ENCODE measurements at regions not wholly inside any gene's neighbourhood (a gene's known extent, or its start where the extent isn't known, plus 50 kb on each side); places are given as distances from the start of the nearest gene placed in this dataset.
A peak's percentile ranks its signal among the peaks of the same experiment; 100 is the strongest.

- H3K4me1 ChIP-seq (ENCODE audit: control insufficient read depth in 2 of 3, insufficient read depth in 2 of 3, low read depth in 1 of 3, low read length in 3 of 3), result no peaks in the 10 kb centered on the region
- H3K9me3 ChIP-seq (ENCODE audit: control insufficient read depth in 2 of 3, insufficient read depth in 1 of 3, low read length in 3 of 3), result no peaks in the 10 kb centered on the region
- no peaks in the 10 kb centered on the region for H3K36me3 ChIP-seq (ENCODE audit: control insufficient read depth in 2 of 3, insufficient read depth in 3 of 3, low read length in 3 of 3)
- H3K27me3 ChIP-seq (ENCODE audit: control insufficient read depth, insufficient read depth, low read length), result no peaks in the 10 kb centered on the region
- H3K4me3 ChIP-seq (ENCODE audit: low read length in 3 of 3), result no peak overlapping the region
- intact Hi-C loops (cut with DNase I), result no loop called here
- H3K27ac ChIP-seq (ENCODE audit: low read depth in 2 of 2, low read length in 2 of 2), result no peak overlapping the region
- FAIRE-seq (no peak), DNase-seq (no peak)
- no peak for TF ChIP-seq CTCF (IDR thresholded peaks at IDR 0.05; ENCODE audit: borderline replicate concordance, extremely low read depth, insufficient read depth)
- no peak overlapping the region for H3K9ac ChIP-seq (ENCODE audit: low read length in 3 of 3)
These were observed 895.6 kb downstream of the TTLL7 start for GRCh38 chr1:83103341-83103740.

GRCh38 chr1:83102630-83103071 lies 896.3 kb downstream of the TTLL7 start:
- peak in 4 of 5 donors; percentile 35 to 77 (median 58) for DNase-seq
- no peak for TF ChIP-seq CTCF (IDR thresholded peaks at IDR 0.05; ENCODE audit: borderline replicate concordance, extremely low read depth, insufficient read depth)

GRCh38 chr1:83101406-83101805 lies 897.5 kb downstream of the TTLL7 start:
- H3K9me3 ChIP-seq (ENCODE audit: control insufficient read depth in 2 of 3, insufficient read depth in 1 of 3, low read length in 3 of 3), result no peaks in the 10 kb centered on the region

More at GRCh38 chr1:83102630-83103071, 896.3 kb downstream of the TTLL7 start:
- Histone ChIP-seq H3K27ac (ENCODE audit: low read depth in 2 of 2, low read length in 2 of 2) (no peak overlapping the region), H3K9me3 (ENCODE audit: control insufficient read depth in 2 of 3, insufficient read depth in 1 of 3, low read length in 3 of 3) (no peaks in the 10 kb centered on the region), H3K9ac (ENCODE audit: low read length in 3 of 3) (no peak overlapping the region), H3K4me1 (ENCODE audit: control insufficient read depth in 2 of 3, insufficient read depth in 2 of 3, low read depth in 1 of 3, low read length in 3 of 3) (no peaks in the 10 kb centered on the region), H3K36me3 (ENCODE audit: control insufficient read depth in 2 of 3, insufficient read depth in 3 of 3, low read length in 3 of 3) (no peaks in the 10 kb centered on the region), H3K4me3 (ENCODE audit: low read length in 3 of 3) (no peak overlapping the region), H3K27me3 (ENCODE audit: control insufficient read depth, insufficient read depth, low read length) (no peaks in the 10 kb centered on the region)
- intact Hi-C loops (cut with DNase I), result no loop called here
- no peak for FAIRE-seq

More at GRCh38 chr1:83101406-83101805, 897.5 kb downstream of the TTLL7 start:
- no peak overlapping the region for H3K27ac ChIP-seq (ENCODE audit: low read depth in 2 of 2, low read length in 2 of 2)
- no peaks in the 10 kb centered on the region for H3K4me1 ChIP-seq (ENCODE audit: control insufficient read depth in 2 of 3, insufficient read depth in 2 of 3, low read depth in 1 of 3, low read length in 3 of 3)
- DNase-seq (no peak), FAIRE-seq (no peak)
- no peaks in the 10 kb centered on the region for H3K27me3 ChIP-seq (ENCODE audit: control insufficient read depth, insufficient read depth, low read length)
- no peak overlapping the region for H3K9ac ChIP-seq (ENCODE audit: low read length in 3 of 3)
- TF ChIP-seq CTCF (IDR thresholded peaks at IDR 0.05; ENCODE audit: borderline replicate concordance, extremely low read depth, insufficient read depth), result no peak
- H3K4me3 ChIP-seq (ENCODE audit: low read length in 3 of 3), result no peak overlapping the region
- no peaks in the 10 kb centered on the region for H3K36me3 ChIP-seq (ENCODE audit: control insufficient read depth in 2 of 3, insufficient read depth in 3 of 3, low read length in 3 of 3)
- intact Hi-C loops (cut with DNase I), result no loop called here
